Activated T-helper 2 cell treated with anti-CD3 and anti-CD28 coated beads, Interferon-gamma antibody, Interleukin-2, Interleukin-4, amounts not matched to agents 10 μg/mL and 5 μg/mL and 100 μg/mL, durations not matched to agents 14 hours and 24 hours and 36 hours (primary cell): ENCODE measurements at regions not wholly inside any gene's neighbourhood (a gene's known extent, or its start where the extent isn't known, plus 50 kb on each side); places are given as distances from the start of the nearest gene placed in this dataset.

Experiments
- DNase-seq: peaks from one replicate; pipeline ENCODE4 v3.0.0; 2021; ENCODE audit warnings: low spot score
- H3K27ac Mint-ChIP-seq: one replicate; pipeline ENCODE4 v1.8.0; 2021; ENCODE audit warnings: mixed read lengths
- H3K27me3 Mint-ChIP-seq: one replicate; pipeline ENCODE4 v1.8.0; 2021; ENCODE audit warnings: low read depth, mixed read lengths
- H3K36me3 Mint-ChIP-seq: one replicate; pipeline ENCODE4 v1.8.0; 2021; ENCODE audit warnings: low read depth, mixed read lengths
- H3K4me1 Mint-ChIP-seq: one replicate; pipeline ENCODE4 v1.8.0; 2021; ENCODE audit warnings: low read depth, mixed read lengths
- H3K4me3 Mint-ChIP-seq: one replicate; pipeline ENCODE4 v1.8.0; 2021; ENCODE audit warnings: low read depth, mild to moderate bottlenecking, moderate library complexity, mixed read lengths
- H3K9me3 Mint-ChIP-seq: one replicate; pipeline ENCODE4 v1.8.0; 2021; ENCODE audit warnings: mixed read lengths
- intact Hi-C: fragments of 100-400 bp; cut with micrococcal nuclease; formaldehyde crosslinking; loops from one replicate; pipeline ENCODE4 v1.15.1; 2023

DNA sequence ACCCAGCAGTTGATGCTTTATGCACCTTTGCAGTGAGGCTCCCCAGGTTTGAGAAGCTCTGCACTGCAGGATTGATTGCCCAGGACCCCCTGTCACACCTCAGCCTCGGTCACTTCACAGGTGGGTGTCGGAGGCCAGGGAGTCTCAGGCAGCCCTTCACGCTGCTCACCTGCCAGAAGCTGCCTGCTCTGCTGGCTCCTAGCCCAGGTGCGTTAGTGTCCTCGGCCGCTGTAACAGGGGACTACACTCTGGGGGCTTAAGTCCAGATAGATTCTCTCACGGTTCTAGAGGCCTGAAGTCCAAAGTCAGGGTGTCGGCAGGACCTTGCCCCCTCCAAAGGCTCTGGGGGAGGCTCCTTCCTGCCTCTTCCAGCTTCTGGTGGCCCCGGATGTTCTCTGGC lies 79.9 kb downstream of the CPZ start:
- Mint-ChIP-seq H3K27me3 (no peaks in the 10 kb centered on the region), H3K9me3 (no peaks in the 10 kb centered on the region), H3K4me3 (no peak overlapping the region), H3K4me1 (no peaks in the 10 kb centered on the region), H3K27ac (no peak overlapping the region), H3K36me3 (no peaks in the 10 kb centered on the region)
- intact Hi-C loops: no loop called here
- no peak for DNase-seq

DNA sequence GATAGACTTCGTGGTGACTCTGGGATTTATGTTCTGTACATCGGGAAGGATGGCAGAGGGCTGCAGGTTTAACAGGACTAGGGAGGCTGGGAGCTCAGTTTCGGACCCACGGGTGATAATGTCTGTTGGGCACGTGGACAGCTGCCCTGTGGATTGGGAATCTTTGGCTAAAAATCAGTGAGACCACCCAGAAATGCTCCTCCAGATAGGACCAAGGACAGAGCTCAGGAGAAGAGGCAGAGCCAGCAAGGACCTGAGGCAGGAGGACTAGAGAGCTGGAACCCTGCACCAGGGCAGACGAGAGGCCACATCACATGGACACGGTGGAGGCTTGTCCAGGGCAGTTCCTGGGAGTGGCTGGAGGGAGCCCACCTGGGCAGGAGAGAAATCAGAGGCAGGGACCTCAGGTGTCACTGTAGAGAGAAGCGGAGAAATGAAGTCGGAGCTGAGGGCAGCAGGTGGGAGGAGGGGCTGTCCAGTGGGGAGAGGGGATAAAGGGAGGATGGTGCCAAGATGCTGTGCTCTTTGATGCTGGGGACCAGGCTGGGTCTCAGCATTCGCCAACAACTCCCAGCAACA lies 79.2 kb downstream of the CPZ start:
- H3K36me3 Mint-ChIP-seq: no peaks in the 10 kb centered on the region
- no peaks in the 10 kb centered on the region for H3K27me3 Mint-ChIP-seq
- no peaks in the 10 kb centered on the region for H3K9me3 Mint-ChIP-seq
- no peak overlapping the region for H3K4me3 Mint-ChIP-seq
- DNase-seq: no peak
- no peaks in the 10 kb centered on the region for H3K4me1 Mint-ChIP-seq
- intact Hi-C loops: no loop called here
- H3K27ac Mint-ChIP-seq: no peak overlapping the region
